GM23248 (cell line): ENCODE measurements at regions not wholly inside any gene's neighbourhood (a gene's known extent, or its start where the extent isn't known, plus 50 kb on each side); places are given as distances from the start of the nearest gene placed in this dataset.

Source experiments
- DNase-seq: peaks from one replicate; pipeline ENCODE4 v3.0.0-alpha.2; 2015
- H2AFZ ChIP-seq: fragments of 200-600 bp; sonication (generic); 2 replicates; pipeline ENCODE4 v1.6.1; 2016; ENCODE audit warnings: antibody characterized with exemption
- H3F3A ChIP-seq: fragments of 200-600 bp; sonication (generic); 2 replicates; pipeline ENCODE4 v1.6.1; 2016; ENCODE audit warnings: mild to moderate bottlenecking, antibody characterized with exemption, mixed run types; ENCODE audit not compliant: insufficient read depth
- H3K27ac ChIP-seq: fragments of 200-600 bp; sonication (generic); 2 replicates; pipeline ENCODE4 v1.5.1; 2016; ENCODE audit warnings: mild to moderate bottlenecking
- H3K27me3 ChIP-seq: fragments of 200-600 bp; sonication (generic); replicated peaks from 2 replicates; pipeline ENCODE4 v1.6.1; 2016; ENCODE audit warnings: mild to moderate bottlenecking; ENCODE audit not compliant: insufficient read depth
- H3K36me3 ChIP-seq: fragments of 200-600 bp; sonication (generic); 2 replicates; pipeline ENCODE4 v1.6.1; 2016; ENCODE audit warnings: low read depth, mild to moderate bottlenecking
- H3K4me1 ChIP-seq: fragments of 200-600 bp; sonication (generic); 2 replicates; pipeline ENCODE4 v1.6.1; 2016; ENCODE audit warnings: mild to moderate bottlenecking; ENCODE audit not compliant: insufficient read depth
- H3K4me2 ChIP-seq: fragments of 200-600 bp; sonication (generic); one replicate; pipeline ENCODE4 v1.6.1; 2016; ENCODE audit warnings: mild to moderate bottlenecking; ENCODE audit not compliant: unreplicated experiment
- H3K4me3 ChIP-seq: fragments of 200-600 bp; sonication (generic); 2 replicates; pipeline ENCODE4 v1.5.1; 2016; ENCODE audit warnings: mild to moderate bottlenecking
- H3K79me2 ChIP-seq: fragments of 200-600 bp; sonication (generic); 2 replicates; pipeline ENCODE4 v1.6.1; 2016; ENCODE audit warnings: mild to moderate bottlenecking; ENCODE audit not compliant: insufficient read depth
- H3K9ac ChIP-seq: fragments of 200-600 bp; sonication (generic); 2 replicates; pipeline ENCODE4 v1.6.1; 2016; ENCODE audit warnings: mild to moderate bottlenecking
- H3K9me2 ChIP-seq: fragments of 200-600 bp; sonication (generic); 2 replicates; pipeline ENCODE4 v1.6.1; 2016; ENCODE audit warnings: mixed run types, mild to moderate bottlenecking, moderate library complexity; ENCODE audit not compliant: insufficient read depth
- H3K9me3 ChIP-seq: fragments of 200-600 bp; sonication (generic); one replicate; pipeline ENCODE4 v1.6.1; 2017; ENCODE audit warnings: low read depth
- H4K20me1 ChIP-seq: fragments of 200-600 bp; sonication (generic); 2 replicates; pipeline ENCODE4 v1.6.0; 2016; ENCODE audit not compliant: insufficient read depth
- EZH2 ChIP-seq: fragments of 200-600 bp; sonication (generic); IDR thresholded peaks from 2 replicates; pipeline ENCODE4 v1.6.1; 2018; ENCODE audit warnings: antibody characterized with exemption, mild to moderate bottlenecking; ENCODE audit not compliant: insufficient read depth, poor library complexity, severe bottlenecking
- EZH2phosphoT487 ChIP-seq: fragments of 200-600 bp; sonication (generic); IDR thresholded peaks from 2 replicates; pipeline ENCODE4 v1.6.1; 2018; ENCODE audit warnings: antibody characterized with exemption, moderate library complexity, mild to moderate bottlenecking, low read depth; ENCODE audit not compliant: insufficient read depth
- WGBS, 2 experiments: methylation state at CpG; one replicate each; pipeline ENCODE4 v1.1.6; 2015 to 2017; ENCODE audit warnings: low lambda C conversion rate in 2 of 2, low coverage in 1 of 2; ENCODE audit errors: missing lambda C conversion rate in 2 of 2; 5-methylcytosine and 5-hydroxymethylcytosine counted together
- in situ Hi-C: fragments of 300-500 bp; cut with MboI; formaldehyde crosslinking; loops from 2 replicates; pipeline ENCODE4 v1.15.0; 2020

GRCh38 chr13:24004142-24004899 is 107.0 kb upstream of the C1QTNF9B start:
- TF ChIP-seq EZH2: no peak
- TF ChIP-seq EZH2phosphoT487: no peak
- no peaks in the 10 kb centered on the region for H3K9me3 ChIP-seq
- no peaks in the 10 kb centered on the region for H3K36me3 ChIP-seq
- no peaks in the 10 kb centered on the region for H3K27me3 ChIP-seq
- H4K20me1 ChIP-seq: no peaks in the 10 kb centered on the region
- 0 out of 2 replicates have a peak, but pooled peaks cover 11% of the 10 kb centered on the region for H3K4me1 ChIP-seq
- no peaks in the 10 kb centered on the region for H3K79me2 ChIP-seq
- H3F3A ChIP-seq: no peaks in the 10 kb centered on the region
- WGBS, 2 experiments: 84% methylated on average over 12 of the region's 12 CpGs
- H3K9me2 ChIP-seq: no peaks in the 10 kb centered on the region
- H2AFZ ChIP-seq: no peak overlapping the region
- in situ Hi-C loops: no loop called here
- no peak overlapping the region for H3K27ac ChIP-seq
- no peak overlapping the region for H3K9ac ChIP-seq
- no peak overlapping the region for H3K4me2 ChIP-seq
- DNase-seq: no peak
- H3K4me3 ChIP-seq: no peak overlapping the region

- Histone ChIP-seq H2AFZ (no peak overlapping the region), H3K79me2 (no peaks in the 10 kb centered on the region), H3K27me3 (no peaks in the 10 kb centered on the region), H3K9me2 (no peaks in the 10 kb centered on the region), H3F3A (no peaks in the 10 kb centered on the region), H4K20me1 (no peaks in the 10 kb centered on the region), H3K9ac (no peak overlapping the region), H3K9me3 (no peaks in the 10 kb centered on the region), H3K36me3 (no peaks in the 10 kb centered on the region), H3K4me2 (no peak overlapping the region), H3K4me3 (no peak overlapping the region), H3K27ac (no peak overlapping the region), H3K4me1 (0 out of 2 replicates have a peak, but pooled peaks cover 11% of the 10 kb centered on the region)
- DNase-seq: no peak
- in situ Hi-C loops: no loop called here
- TF ChIP-seq EZH2 (no peak), EZH2phosphoT487 (no peak)
- 22 to 24% methylated on average over 3 of the region's 3 CpGs for WGBS, 2 experiments
Observed at GRCh38 chr13:24004971-24005370, 107.7 kb upstream of the C1QTNF9B start.

GRCh38 chr13:24005755-24006281 is 108.5 kb upstream of the C1QTNF9B start:
- Histone ChIP-seq H3K9ac (no peak overlapping the region), H3K4me3 (no peak overlapping the region), H3K4me2 (no peak overlapping the region), H3K9me2 (no peaks in the 10 kb centered on the region), H2AFZ (no peak overlapping the region), H3K79me2 (no peaks in the 10 kb centered on the region), H3K36me3 (no peaks in the 10 kb centered on the region), H3K27me3 (no peaks in the 10 kb centered on the region), H3K4me1 (0 out of 2 replicates have a peak, but pooled peaks cover 11% of the 10 kb centered on the region), H4K20me1 (no peaks in the 10 kb centered on the region), H3K27ac (no peak overlapping the region), H3F3A (no peaks in the 10 kb centered on the region), H3K9me3 (no peaks in the 10 kb centered on the region)
- in situ Hi-C loops: no loop called here
- no peak for DNase-seq
- TF ChIP-seq EZH2phosphoT487: no peak
- no peak for TF ChIP-seq EZH2
- WGBS, 2 experiments: 80 to 82% methylated on average over 4 of the region's 4 CpGs

GRCh38 chr13:24006520-24007248 is 109.4 kb upstream of the C1QTNF9B start:
- Histone ChIP-seq H3K79me2 (no peaks in the 10 kb centered on the region), H3K4me2 (no peak overlapping the region), H3K9me2 (no peaks in the 10 kb centered on the region), H2AFZ (no peak overlapping the region), H3K9ac (no peak overlapping the region), H3K36me3 (no peaks in the 10 kb centered on the region), H3K27me3 (no peaks in the 10 kb centered on the region), H3F3A (no peaks in the 10 kb centered on the region), H3K27ac (no peak overlapping the region), H3K9me3 (no peaks in the 10 kb centered on the region), H3K4me3 (no peak overlapping the region), H3K4me1 (0 out of 2 replicates have a peak, but pooled peaks cover 11% of the 10 kb centered on the region), H4K20me1 (no peaks in the 10 kb centered on the region)
- in situ Hi-C loops: no loop called here
- WGBS, 2 experiments: 92% methylated on average over 17 of the region's 17 CpGs
- TF ChIP-seq EZH2 (no peak), EZH2phosphoT487 (no peak)
- DNase-seq: no peak
